ENCODE measurements at regions not wholly inside any gene's neighbourhood (a gene's known extent, or its start where the extent isn't known, plus 50 kb on each side); places are given as distances from the start of the nearest gene placed in this dataset.

DNA sequence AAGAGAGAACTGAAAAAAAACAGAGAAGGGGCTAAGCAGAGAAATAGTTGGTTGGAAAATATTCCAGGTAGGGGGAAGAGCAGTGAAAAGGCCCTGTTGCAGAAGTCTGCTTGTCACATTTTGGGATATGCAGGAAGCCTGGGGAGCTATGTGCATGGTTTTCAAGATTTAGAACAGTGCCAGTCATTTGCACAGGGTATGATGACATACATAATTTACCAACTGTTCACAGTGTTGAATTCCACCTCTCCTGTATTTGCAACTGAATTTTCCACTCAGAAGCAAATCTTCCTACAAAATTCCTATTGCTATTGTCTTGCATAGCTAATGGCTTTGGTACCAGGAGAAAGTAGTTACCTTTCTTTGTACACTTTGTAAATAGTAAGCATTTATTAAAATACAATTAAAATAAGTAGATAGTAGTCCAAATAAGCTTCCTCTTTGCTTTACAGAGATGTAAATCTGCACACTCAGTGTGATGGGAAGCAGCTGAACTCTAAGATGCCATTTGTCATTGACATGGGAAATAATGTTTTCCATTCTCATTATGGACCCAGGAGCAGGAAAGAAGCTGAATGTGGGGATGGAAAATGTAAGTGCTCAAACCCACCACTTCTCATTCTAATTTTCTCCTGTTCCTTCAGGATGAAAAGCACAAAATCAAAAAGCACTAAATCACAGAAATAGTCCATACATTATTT is 177.4 kb downstream of the BTG1 start:
- no peak for DNase-seq (ENCODE audit: low read depth in 2 of 2)

DNA sequence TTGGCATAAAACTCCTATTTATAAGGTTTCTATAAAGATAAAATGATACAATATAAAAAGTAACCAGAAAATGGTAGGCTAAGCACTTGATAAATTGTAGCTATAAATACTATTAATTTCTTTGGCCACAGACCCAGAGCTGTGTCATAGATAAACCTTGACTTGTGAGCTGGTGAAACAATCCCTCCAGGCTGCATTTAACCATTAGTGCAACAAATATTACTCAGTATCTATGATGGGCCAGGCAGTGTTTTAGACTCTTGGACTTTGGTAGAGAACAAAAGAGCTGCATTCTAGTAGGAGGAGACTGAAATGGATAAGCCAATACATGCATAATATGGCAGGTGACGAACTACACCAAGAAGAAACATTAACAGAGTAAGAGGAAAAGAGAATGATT is 178.1 kb downstream of the BTG1 start:
- no peak for DNase-seq (ENCODE audit: low read depth in 2 of 2)

DNA sequence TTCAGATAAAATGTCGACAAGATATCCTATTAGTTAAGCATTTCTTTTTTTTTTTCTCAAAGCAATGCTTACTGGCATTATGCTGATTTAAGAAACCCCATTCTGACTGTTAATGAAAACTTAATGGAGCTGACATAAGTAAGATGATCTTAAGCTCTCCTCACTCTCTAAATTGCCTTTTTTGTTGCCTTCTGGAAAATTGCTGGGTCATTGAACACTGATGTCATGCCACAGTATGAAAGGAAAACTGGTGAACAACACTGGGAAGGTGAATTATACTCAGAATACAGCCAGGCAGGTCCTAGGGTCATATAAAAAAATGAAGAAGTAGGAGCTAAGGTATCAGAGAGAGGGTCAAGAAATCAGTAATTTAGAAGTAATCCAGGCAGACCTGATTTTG is 179.9 kb downstream of the BTG1 start:
- no peak for DNase-seq (ENCODE audit: low read depth in 2 of 2)

DNA sequence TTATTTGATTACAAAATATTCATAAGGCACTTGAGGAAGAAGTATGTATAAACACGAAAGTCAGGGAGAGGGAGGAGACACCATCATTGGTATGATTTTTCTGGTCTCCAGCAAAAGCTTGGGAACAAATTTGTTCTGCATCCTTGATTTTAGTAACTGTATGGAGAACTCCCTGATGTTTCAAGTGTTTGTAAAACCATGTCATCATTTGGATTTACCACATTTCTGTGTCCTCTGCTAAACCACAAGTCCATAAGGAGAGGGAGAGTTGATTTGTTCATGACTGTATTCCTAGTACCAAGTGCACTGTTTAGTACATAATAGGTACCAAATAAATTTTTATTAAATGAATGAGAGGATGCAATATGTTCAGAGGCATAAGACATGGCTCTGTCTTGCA is 181.1 kb downstream of the BTG1 start:
- no peak for DNase-seq (ENCODE audit: low read depth in 2 of 2)

DNA sequence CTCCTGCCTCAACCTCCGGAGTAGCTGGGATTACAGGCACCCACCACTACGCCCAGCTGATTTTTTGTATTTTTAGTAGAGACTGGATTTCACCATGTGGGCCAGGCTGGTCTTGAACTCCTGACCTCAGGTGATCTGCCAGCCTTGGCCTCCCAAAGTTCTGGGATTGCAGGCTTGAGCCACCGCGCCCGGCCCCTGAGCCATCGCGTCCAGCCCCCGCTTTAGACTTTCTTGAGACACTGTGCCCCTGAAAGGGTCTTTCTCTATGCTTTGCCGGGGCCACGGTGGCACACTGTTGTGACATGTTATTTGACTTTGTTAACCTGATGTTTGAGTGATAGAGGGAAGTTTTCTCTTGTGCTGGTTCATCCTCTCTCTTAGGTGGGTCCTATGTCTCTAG is 186.4 kb downstream of the BTG1 start:
- no peak for DNase-seq (ENCODE audit: low read depth in 2 of 2)

DNA sequence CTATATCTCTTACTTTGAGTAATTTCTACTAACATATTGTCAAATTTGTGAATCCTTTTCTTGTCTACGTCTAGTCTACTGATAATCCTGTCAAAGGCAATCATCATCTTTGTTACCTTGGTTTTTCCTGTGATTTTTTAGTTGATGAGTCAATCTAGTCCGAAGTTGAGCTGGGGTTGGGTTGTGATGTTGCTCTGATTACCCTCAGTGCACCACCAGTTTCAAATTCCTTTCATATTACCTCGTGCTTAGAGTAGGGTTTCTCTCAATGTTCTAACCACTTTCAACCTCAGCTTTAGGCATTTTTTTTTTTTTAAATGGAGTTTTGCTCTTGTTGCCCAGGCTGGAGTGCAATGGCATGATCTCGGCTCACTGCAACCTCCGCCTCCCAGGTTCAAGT is 186.8 kb downstream of the BTG1 start:
- DNase-seq (ENCODE audit: low read depth in 2 of 2) = no peak

DNA sequence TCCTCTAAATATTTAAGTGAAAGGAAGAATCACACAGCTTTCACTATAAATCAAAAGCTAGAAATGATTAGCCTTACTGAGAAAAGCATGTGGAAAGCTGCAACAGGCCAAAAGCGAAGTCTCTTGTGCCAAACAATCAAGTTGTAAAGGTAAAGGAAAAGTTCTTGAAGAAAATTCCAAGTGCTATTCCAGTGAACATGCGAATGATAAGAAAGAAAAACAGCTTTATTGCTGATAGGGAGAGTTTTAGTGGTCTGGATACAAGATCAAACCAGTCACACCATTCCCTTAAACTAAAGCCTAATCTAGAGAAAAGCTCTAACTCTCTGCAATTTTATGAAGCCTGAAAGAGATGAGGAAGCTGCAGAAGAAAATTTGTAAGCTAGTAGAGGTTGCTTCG is 190.9 kb downstream of the BTG1 start:
- DNase-seq (ENCODE audit: low read depth in 2 of 2) = no peak

DNA sequence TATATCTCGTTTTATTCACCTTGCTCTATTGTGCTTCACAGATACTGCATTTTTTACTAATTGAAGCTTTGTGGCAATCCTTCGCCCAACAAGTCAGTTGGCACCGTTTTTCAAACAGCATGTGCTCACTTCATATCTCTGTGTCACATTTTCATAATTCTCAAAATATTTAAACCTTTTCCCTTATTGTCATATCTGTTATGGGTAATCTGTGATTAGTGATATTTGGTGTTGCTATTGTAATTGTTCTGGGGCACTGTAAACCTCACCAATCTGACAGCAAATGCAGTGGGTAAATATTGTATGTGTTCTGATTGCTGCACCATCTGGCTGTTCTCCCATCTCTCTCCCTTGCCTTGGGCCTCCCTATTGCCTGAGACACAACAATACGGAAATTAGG is 191.3 kb downstream of the BTG1 start:
- DNase-seq (ENCODE audit: low read depth in 2 of 2) = no peak

DNA sequence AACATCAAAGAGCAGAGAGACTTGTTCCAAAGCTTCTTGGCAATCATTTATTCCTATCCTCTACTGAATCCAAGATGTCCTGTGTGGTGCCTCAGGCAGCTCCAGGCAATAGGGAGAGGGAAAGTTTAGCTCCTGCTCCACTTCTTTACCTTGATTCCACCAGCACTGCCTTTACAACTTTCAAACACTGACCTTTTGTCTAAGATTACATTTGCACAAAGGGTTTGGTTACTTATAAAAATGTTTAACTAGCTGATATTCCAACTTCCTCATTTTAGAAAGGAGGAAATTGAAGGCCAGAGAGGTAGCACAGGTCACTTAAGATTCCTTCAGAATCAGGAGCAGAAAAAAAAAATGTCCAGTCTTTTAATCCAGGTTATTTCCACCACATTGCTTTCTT is 192.7 kb downstream of the BTG1 start:
- DNase-seq (ENCODE audit: low read depth in 2 of 2) = no peak

DNA sequence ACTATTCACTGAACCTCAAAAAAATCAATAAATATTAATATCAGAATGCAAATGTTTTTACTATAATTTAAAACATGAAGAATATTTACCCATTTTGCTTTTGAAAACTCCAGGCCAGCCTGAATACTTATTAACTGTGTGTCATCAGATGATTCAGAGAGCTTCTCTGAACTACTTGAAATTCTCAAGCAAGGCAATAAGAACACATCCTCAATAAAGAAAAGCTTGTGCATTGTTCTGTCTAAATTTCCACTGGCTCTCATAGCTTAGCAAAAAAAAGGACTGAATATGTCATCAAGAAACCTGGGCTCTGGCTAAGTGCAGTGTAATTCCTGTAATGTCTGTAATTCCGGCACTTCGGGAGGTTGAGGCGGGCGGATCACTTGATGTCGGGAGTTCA is 194.1 kb downstream of the BTG1 start:
- no peak for DNase-seq (ENCODE audit: low read depth in 2 of 2)

DNA sequence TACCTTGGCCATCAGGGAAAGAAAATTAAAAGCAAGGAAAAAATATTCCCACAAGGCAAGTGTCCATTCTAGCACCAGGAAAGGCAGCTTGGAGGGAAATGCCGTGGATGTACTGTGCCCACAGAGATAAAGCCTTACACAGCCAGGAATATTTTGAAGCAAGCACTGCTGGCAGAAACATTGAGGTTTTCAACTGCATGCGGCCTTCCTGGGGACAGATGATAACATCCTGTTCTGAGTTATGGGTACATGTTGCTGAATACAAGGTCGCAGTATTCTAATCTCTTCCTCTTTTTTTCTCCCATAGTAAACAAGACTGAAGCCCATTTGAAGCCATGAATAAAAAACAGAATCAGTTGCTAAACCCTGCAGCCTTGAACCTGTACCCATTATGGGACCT is 197.1 kb downstream of the BTG1 start:
- DNase-seq (ENCODE audit: low read depth in 2 of 2) = no peak

DNA sequence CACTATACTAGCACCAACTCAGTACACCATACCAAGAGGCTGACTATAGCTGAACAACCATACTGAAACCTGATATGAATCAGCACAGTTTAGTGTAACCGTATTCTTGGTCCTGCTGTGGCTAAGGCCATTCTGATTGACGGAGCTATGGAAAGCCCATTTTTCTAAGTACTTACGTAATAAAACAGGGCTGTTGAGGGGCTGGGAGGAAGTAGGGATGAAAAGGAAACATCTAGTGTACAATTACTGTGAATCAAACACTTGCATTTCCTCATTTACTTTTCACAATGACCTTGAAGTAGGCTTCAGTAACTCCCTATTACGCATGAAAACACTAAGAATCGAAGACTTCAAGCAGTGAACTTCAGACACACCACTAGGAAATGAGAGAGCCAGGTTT is 198.2 kb downstream of the BTG1 start:
- DNase-seq (ENCODE audit: low read depth in 2 of 2) = no peak

DNA sequence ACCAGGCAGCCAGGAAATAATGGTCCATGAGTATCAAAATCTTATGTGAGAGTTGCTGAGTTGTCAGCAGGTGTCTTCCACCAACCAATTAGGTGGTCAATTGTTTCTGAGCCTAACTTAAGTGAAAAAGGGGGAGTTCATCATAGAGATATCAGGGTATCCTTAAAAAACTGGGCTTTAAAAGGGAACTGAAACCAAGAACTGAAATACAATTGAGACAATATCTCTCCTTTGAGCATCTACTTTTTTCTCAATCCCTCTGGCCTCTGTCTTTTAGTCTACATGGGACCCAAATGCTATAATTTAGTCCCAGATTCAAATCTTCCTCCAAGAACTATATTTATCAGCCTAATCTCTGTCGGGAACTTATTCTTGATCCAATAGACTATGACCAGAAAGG is 201.0 kb downstream of the BTG1 start:
- DNase-seq (ENCODE audit: low read depth in 2 of 2) = no peak

DNA sequence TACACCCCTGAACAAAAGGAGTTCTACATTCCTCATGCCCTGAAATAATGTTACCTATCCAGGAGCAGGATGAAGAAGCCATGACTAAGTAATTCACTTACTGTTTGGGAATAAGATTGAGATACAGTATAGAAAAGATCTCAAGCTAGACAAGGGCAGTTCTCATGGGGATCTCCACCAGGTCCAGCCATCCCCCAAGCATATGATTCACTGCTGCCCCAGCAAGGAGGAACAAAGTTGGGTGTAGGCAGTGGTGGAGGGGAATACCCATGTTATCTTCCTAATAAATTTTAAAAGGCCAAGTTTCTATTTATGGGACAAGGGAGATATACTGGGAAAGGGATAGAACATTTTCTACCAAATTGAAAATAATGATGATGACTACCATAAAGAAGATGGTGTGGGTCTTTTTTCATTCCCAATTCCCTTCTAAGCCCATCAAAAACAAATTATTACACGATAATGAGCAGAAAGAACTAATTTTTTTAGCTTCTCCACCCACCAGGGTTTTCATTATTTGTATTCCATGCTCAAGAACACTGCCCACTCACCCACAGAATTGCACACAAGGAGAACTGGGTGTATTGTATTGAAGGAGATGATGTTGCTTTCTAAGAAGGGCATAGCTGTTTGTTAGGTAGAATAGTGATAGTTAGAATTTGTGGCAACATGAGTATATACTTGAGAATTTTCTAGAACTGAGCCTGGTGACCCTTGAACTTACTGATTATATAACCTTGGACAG is 204.6 kb downstream of the BTG1 start:
- DNase-seq (ENCODE audit: low read depth in 2 of 2) = no peak

DNA sequence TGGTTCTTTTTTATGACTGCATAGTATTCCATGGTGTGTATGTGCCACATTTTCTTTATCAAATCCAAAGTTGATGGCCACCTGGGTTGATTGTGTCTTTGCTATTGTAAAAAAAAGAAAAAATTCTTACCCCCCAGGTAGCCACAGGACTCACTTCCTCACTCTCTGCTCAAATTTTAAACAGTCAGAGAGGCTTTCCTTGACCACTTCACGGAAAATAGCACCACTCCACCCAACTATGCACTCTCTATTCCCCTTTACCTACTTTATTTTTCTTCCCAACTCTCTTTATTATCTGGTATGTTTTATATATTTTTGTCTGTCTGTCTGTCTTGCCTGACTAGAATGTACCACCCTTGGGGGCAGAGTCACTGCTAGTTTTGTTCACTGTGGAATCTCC is 205.3 kb downstream of the BTG1 start:
- no peak for DNase-seq (ENCODE audit: low read depth in 2 of 2)

DNA sequence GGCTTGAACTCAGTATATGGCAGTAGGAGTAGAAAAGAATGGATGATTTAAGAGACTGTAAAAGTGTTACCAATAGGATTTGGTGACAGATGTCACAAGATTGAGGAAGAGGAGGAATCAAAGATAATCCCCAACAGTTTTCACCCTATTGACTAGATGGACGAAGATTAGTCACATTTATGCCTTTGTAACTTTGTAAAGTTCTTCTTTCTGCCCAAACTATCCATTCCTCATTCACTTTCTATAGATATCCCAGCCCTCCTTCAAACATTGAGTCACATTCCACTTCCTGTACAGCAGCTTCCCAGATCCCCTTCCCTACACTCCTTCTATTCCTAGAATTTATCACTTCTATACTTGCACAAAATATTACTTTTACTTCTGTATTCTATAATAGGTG is 207.9 kb downstream of the BTG1 start:
- DNase-seq (ENCODE audit: low read depth in 2 of 2) = no peak

DNA sequence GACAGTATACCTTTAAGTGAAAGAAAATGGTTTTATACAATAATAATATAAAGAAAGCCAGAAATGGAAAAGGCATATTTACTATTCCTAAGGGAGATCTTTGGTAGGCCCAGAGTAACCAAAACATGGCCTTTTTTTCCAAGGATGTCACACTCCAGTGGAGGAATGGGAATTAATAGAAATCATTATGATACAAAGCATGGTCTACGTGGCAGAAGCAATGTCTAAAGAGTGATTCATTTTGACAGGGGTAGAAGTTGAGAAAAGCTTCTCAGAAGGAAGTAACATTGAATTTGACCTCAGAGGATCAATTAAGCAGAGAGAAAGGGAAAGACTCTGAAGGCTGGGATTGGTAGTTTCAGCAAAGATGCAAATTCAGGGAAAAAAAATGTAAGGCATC is 208.6 kb downstream of the BTG1 start:
- DNase-seq (ENCODE audit: low read depth in 2 of 2) = no peak

DNA sequence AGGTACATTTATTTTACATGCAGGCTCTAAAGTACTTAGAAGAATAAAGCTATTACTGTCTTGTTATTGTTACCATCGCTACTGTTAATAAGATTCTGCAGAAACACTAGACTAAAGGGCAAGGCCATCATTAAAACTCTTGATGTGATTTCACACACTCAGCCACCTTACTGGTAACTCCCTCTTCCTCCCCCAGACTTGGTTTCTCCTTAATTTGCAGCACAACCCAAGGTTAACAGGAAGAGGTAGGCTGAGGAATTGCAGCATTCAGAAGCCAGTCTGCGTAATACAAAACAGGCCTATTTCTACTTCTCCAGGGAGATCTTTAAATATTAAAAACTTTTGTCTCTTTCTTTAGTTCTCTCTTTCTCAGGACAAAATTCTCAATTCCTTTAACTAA is 210.3 kb downstream of the BTG1 start:
- no peak for DNase-seq (ENCODE audit: low read depth in 2 of 2)

DNA sequence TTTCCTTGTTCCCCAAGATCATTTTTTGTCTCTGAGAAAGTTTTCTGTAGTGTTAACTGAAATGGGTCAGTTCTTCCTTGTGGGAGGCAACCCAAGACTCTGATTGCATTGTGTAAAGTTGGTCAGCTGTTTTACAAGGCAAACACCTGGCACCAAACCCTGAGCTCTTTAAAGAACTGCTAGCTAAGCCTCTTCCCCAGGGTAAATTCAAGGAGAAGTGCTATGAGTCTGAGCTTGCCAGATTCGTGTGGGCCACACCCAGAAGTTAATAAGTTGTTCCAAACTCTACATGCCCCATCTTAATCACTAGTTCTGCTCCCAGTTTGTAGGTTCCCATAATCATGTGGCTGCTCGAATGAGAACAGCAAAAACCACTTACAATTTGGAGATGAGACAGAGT is 214.5 kb downstream of the BTG1 start:
- DNase-seq (ENCODE audit: low read depth in 2 of 2) = no peak

DNA sequence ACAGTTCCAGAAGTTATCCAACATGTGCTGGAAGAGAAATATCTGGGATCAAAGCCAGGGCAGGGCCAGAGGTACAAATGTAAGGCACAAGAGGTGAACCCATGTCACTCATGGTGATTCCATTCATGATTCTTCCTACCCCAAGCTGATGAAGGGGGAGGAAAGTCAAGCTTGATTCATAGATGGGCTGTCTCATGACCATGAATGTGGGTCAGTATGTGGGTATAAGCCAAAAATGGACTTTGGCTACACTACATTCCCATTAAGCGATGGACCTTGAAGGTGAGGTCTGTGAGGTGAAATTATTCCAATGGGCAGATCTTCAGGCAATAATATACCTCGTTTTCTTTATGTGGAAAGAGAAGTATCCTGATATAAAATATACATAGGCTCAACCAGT is 217.1 kb downstream of the BTG1 start:
- no peak for DNase-seq (ENCODE audit: low read depth in 2 of 2)

DNA sequence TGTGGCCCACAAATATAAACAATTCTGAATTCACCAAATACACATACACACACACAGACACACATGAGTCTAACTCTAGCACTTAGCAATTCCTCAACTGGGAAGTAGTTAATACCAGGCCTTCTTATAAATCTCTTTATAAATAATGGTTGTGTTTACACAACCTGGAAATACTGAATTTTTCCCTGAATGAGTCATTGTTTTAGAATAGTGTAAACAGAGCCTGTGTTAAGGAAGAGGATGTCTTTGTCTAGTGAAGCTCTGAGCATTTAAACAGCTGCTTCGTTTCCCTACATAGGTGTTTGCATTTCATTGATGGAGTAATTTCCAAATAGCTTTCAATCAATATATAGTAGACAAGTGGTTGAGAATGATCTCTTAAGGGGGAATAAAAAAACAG is 218.8 kb downstream of the BTG1 start:
- DNase-seq (ENCODE audit: low read depth in 2 of 2) = no peak

DNA sequence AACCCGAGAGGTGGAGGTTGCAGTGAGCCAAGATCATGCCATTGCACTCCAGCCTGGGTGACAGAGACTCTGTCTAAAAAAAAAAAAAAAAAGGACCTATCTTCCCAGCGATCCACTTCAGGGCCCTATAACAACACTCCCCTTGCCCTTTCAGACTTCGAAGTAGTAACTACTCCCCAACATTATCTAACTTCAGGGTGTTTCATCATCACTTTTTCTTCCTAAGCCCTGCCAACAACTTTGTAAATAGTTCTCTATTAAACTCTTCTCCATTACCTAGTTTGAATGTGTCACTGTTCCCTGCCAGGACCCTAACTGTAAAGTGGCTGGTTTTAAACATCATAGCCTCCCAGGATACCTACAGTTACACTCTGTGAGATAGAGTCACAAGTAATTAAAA is 220.8 kb downstream of the BTG1 start:
- no peak for DNase-seq (ENCODE audit: low read depth in 2 of 2)

DNA sequence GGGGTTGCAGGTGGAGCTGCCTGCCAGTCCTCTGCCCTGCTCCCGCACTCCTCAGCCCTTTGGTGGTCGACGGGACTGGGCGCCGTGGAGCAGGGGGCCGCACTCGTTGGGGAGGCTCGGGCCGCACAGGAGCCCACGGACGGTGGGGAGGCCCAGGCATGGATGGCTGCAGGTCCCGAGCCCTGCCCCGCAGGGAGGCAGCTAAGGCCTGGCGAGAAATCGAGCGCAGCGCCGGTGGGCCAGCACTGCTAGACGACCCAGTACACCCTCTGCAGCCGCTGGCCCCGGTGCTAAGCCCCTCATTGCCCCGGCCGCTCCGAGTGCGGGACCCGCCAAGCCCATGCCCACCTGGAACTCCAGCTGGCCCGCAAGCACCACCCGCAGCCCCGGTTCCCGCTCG is 221.8 kb downstream of the BTG1 start:
- no peak for DNase-seq (ENCODE audit: low read depth in 2 of 2)

DNA sequence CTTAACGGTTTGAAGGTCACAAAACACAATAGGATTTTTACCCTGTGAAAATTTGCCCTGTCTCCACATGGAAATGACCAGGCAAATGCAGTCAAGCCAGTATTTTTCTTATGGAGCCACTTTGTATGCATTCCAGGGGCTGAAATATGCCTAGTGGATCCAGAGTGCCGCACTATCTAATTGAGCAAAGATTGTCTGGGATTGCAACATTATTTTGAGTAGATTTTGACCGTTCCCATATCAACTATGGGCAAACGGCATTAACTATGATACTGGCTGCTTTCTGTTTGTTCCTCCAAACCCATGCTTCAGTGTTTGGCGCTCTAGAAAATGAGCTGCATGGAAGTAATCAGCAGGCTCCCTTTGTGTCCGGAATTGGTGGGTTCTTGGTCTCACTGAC is 223.0 kb downstream of the BTG1 start:
- no peak for DNase-seq (ENCODE audit: low read depth in 2 of 2)

All from stimulated activated CD4-positive, alpha-beta T cell treated with anti-CD3 and anti-CD28 coated beads, Interleukin-1b, Interleukin-23, amount 100 ng/mL, for 4 hours (primary cell).